Esophagus (tissue), 2 donors: ENCODE measurements at regions not wholly inside any gene's neighbourhood (a gene's known extent, or its start where the extent isn't known, plus 50 kb on each side); places are given as distances from the start of the nearest gene placed in this dataset.

Source experiments
- H3K27ac ChIP-seq, 2 donors: one replicate each; pipeline ENCODE4 v1.5.1; 2013; ENCODE audit warnings: low read depth in 2 of 2, mild to moderate bottlenecking in 2 of 2, inconsistent platforms in 1 of 2, low read length in 1 of 2, moderate library complexity in 1 of 2
- H3K27me3 ChIP-seq, 2 donors: one replicate each; pipeline ENCODE4 v1.6.1; 2013; ENCODE audit warnings: low read length in 2 of 2, control low read depth in 1 of 2, mild to moderate bottlenecking in 1 of 2; ENCODE audit not compliant: insufficient read depth in 2 of 2, control insufficient read depth in 1 of 2
- H3K36me3 ChIP-seq, 2 donors: one replicate each; pipeline ENCODE4 v1.6.1; 2013; ENCODE audit warnings: low read length in 1 of 2; ENCODE audit not compliant: control insufficient read depth in 2 of 2, insufficient read depth in 2 of 2
- H3K4me1 ChIP-seq, 2 donors: one replicate each; pipeline ENCODE4 v1.6.1; 2013; ENCODE audit warnings: low read length in 1 of 2; ENCODE audit not compliant: control insufficient read depth in 2 of 2, insufficient read depth in 2 of 2
- H3K4me3 ChIP-seq, 2 donors: one replicate each; pipeline ENCODE4 v1.5.1; 2013; ENCODE audit warnings: low read length in 2 of 2, mild to moderate bottlenecking in 2 of 2, low read depth in 1 of 2, moderate library complexity in 1 of 2
- H3K9me3 ChIP-seq, 2 donors: one replicate each; pipeline ENCODE4 v1.6.1; 2013; ENCODE audit warnings: mild to moderate bottlenecking in 2 of 2, low read depth in 1 of 2, low read length in 1 of 2, moderate library complexity in 1 of 2; ENCODE audit not compliant: control insufficient read depth in 2 of 2, insufficient read depth in 1 of 2
- WGBS, 2 donors: extraction: QIAGEN DNeasy Blood & Tissue Kit; methylation state at CpG; one replicate each; pipeline ENCODE4 v1.1.7; 2013; 5-methylcytosine and 5-hydroxymethylcytosine counted together
- donor health status: healthy with polysubstance abuse.
- donor health status: Bipolar disorder and iron deficiency.

- H3K4me1 ChIP-seq = no peaks in the 10 kb centered on the region
- H3K4me3 ChIP-seq = no peak overlapping the region
- no peaks in the 10 kb centered on the region for H3K36me3 ChIP-seq
- H3K27me3 ChIP-seq = no peaks in the 10 kb centered on the region
- no peaks in the 10 kb centered on the region for H3K9me3 ChIP-seq
- H3K27ac ChIP-seq = no peak overlapping the region
These were observed 188.8 kb downstream of the NXNL2 start for GRCh38 chr9:88723751-88724150.

GRCh38 chr9:88724331-88724730, 189.4 kb downstream of the NXNL2 start:
- Histone ChIP-seq H3K27ac (no peak overlapping the region), H3K27me3 (no peaks in the 10 kb centered on the region), H3K4me1 (no peaks in the 10 kb centered on the region), H3K36me3 (no peaks in the 10 kb centered on the region), H3K9me3 (no peaks in the 10 kb centered on the region), H3K4me3 (no peak overlapping the region)
- WGBS, 2 donors = 40 to 45% methylated on average over 5 of the region's 5 CpGs

GRCh38 chr9:88725300-88726019, 190.5 kb downstream of the NXNL2 start:
- WGBS, 2 donors = 77 to 82% methylated on average over 3 of the region's 3 CpGs
- H3K4me1 ChIP-seq = no peaks in the 10 kb centered on the region

GRCh38 chr9:88726803-88727202, 191.8 kb downstream of the NXNL2 start:
- 91 to 94% methylated on average over 2 of the region's 2 CpGs for WGBS, 2 donors

More at GRCh38 chr9:88725300-88726019, 190.5 kb downstream of the NXNL2 start:
- Histone ChIP-seq H3K9me3 (peaks cover 0 to 4% of the 10 kb centered on the region in 2 donors), H3K4me3 (no peak overlapping the region), H3K27ac (no peak overlapping the region), H3K27me3 (no peaks in the 10 kb centered on the region), H3K36me3 (no peaks in the 10 kb centered on the region)

GRCh38 chr9:88730780-88731179, 195.8 kb downstream of the NXNL2 start:
- Histone ChIP-seq H3K36me3 (no peaks in the 10 kb centered on the region), H3K27ac (no peak overlapping the region), H3K4me3 (no peak overlapping the region), H3K4me1 (no peaks in the 10 kb centered on the region), H3K27me3 (no peaks in the 10 kb centered on the region), H3K9me3 (peaks cover 0 to 5% of the 10 kb centered on the region in 2 donors)
- 82 to 85% methylated on average over 1 of the region's 1 CpG for WGBS, 2 donors

More at GRCh38 chr9:88726803-88727202, 191.8 kb downstream of the NXNL2 start:
- H3K4me3 ChIP-seq = no peak overlapping the region
- H3K4me1 ChIP-seq = no peaks in the 10 kb centered on the region
- peaks cover 0 to 5% of the 10 kb centered on the region in 2 donors for H3K9me3 ChIP-seq
- H3K27ac ChIP-seq = no peak overlapping the region
- H3K27me3 ChIP-seq = no peaks in the 10 kb centered on the region
- no peaks in the 10 kb centered on the region for H3K36me3 ChIP-seq

- no peaks in the 10 kb centered on the region for H3K36me3 ChIP-seq
- 84 to 85% methylated on average over 4 of the region's 4 CpGs for WGBS, 2 donors
- peaks cover 0 to 5% of the 10 kb centered on the region in 2 donors for H3K9me3 ChIP-seq
- H3K27me3 ChIP-seq = no peaks in the 10 kb centered on the region
- no peaks in the 10 kb centered on the region for H3K4me1 ChIP-seq
- H3K4me3 ChIP-seq = no peak overlapping the region
- no peak overlapping the region for H3K27ac ChIP-seq
These were observed 197.2 kb downstream of the NXNL2 start for GRCh38 chr9:88732128-88732527.

- no peaks in the 10 kb centered on the region for H3K36me3 ChIP-seq
- WGBS, 2 donors = 54 to 62% methylated on average over 8 of the region's 8 CpGs
- no peak overlapping the region for H3K27ac ChIP-seq
- peaks cover 0 to 5% of the 10 kb centered on the region in 2 donors for H3K9me3 ChIP-seq
- H3K4me1 ChIP-seq = no peaks in the 10 kb centered on the region
- H3K27me3 ChIP-seq = no peaks in the 10 kb centered on the region
- H3K4me3 ChIP-seq = no peak overlapping the region
These were observed 198.9 kb downstream of the NXNL2 start for GRCh38 chr9:88733651-88734421.

DNA sequence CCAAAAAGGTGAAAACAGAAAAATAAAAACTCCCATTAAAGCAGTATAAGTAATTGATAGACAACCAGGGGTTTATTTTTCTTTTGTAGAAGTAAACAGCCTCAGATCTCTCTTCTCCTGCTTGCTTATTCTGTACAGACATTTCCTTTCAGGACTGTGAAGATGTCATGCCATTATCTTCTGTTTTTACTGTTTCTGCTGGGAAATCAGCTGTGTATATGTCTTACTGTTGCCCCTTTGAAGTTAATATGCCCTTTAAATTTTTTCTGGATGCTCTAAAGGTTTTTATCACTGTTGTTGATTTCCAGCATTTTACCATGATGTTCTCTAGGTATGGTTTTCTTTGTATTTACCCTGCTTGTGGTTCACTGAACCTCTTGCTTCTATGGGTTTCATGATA, 199.5 kb downstream of the NXNL2 start:
- Histone ChIP-seq H3K27me3 (no peaks in the 10 kb centered on the region), H3K9me3 (peaks cover 0 to 5% of the 10 kb centered on the region in 2 donors), H3K4me1 (no peaks in the 10 kb centered on the region), H3K36me3 (no peaks in the 10 kb centered on the region), H3K4me3 (no peak overlapping the region), H3K27ac (no peak overlapping the region)

GRCh38 chr9:88736136-88736637, 201.2 kb downstream of the NXNL2 start:
- H3K27me3 ChIP-seq = no peaks in the 10 kb centered on the region
- WGBS, 2 donors = 60 to 65% methylated on average over 1 of the region's 1 CpG
- H3K36me3 ChIP-seq = no peaks in the 10 kb centered on the region
- no peaks in the 10 kb centered on the region for H3K9me3 ChIP-seq
- H3K4me3 ChIP-seq = no peak overlapping the region
- H3K27ac ChIP-seq = no peak overlapping the region
- no peaks in the 10 kb centered on the region for H3K4me1 ChIP-seq
